Cerebellar cortex (tissue), 1 donor: ENCODE measurements at regions not wholly inside any gene's neighbourhood (a gene's known extent, or its start where the extent isn't known, plus 50 kb on each side); places are given as distances from the start of the nearest gene placed in this dataset.

Source experiments
- DNase-seq: peaks from one replicate; pipeline ENCODE4 v3.0.0-alpha.2; 2015; ENCODE audit warnings: low spot score

DNA sequence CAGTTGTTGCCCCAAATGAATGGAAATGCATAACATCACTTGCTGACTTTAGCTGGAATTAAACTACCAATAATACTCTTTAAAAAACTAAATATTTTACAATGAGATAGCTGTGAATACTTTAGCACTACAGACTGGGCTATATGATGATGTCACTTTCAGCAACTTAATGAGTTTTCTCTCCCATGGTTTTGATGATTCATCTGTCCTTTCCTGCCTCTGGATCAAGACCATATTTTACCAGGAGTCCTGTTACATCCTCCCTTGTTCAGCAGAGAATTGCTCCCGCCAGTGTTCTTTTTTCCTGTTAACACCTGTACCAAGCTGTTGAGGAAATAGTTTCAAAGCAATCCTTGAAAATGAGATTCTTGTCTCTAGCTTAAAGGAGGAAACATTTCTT lies 543.0 kb downstream of the SPRY1 start:
- DNase-seq: no peak

DNA sequence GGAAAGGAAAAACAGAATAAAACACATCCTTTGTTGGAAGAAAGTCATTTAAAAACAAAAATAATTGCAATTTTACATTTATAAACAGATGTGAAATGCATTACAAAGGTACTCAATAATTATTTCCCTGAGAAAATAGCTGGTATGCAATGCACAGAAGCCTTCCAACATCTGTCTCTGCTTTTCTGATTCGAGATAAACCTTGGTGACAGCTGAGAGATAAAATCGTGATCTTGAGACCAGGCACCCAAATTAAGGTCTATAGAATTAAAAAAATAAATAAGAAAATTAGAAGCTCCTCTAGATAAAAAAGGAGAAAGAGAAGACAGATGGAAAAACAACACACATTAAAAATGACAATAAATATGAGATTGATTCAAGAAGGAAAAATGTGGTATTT lies 544.0 kb downstream of the SPRY1 start:
- DNase-seq: no peak

DNA sequence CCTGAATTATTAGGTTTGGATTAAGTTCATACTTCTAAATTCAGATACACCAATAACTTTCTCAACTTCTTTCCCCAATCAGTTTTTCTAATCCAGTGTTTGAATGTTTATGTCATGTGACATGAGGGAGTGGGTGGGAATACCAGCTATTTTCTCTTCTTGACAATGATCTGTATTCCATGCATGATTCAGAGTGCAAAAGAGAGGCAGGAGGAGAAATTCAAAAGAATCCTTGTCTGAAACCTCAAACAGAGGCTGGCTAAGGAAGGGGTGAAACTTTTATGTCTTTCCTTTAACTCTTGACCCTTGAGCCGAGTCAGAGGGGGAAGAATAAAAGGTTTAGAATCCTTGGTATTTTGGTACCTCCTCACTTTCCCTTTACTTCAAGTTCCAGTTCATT lies 544.7 kb downstream of the SPRY1 start:
- no peak for DNase-seq

- DNase-seq: no peak
Observed at GRCh38 chr4:123943976-123944375, 547.4 kb downstream of the SPRY1 start.

DNA sequence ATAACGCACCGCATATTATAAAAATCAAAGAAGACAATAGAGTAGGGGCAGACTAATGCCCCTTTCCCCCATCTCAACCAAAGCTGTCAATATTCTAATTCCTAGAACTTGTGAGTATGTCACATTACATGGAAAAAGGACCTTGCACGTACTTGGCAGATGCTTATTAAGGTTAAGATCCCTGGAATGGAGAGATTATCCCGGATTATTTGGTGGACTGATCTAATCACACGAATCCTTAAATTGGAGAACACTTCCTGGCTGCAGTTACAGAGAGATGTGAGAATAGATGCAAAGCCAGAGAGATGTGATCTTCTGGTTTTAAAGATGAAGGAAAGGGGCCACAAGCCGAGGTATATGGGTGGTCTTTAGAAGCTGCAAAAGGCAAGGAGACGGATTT lies 548.7 kb downstream of the SPRY1 start:
- DNase-seq: no peak

- peak; percentile 19 for DNase-seq
Observed at GRCh38 chr4:123950530-123950929, 553.9 kb downstream of the SPRY1 start.

DNA sequence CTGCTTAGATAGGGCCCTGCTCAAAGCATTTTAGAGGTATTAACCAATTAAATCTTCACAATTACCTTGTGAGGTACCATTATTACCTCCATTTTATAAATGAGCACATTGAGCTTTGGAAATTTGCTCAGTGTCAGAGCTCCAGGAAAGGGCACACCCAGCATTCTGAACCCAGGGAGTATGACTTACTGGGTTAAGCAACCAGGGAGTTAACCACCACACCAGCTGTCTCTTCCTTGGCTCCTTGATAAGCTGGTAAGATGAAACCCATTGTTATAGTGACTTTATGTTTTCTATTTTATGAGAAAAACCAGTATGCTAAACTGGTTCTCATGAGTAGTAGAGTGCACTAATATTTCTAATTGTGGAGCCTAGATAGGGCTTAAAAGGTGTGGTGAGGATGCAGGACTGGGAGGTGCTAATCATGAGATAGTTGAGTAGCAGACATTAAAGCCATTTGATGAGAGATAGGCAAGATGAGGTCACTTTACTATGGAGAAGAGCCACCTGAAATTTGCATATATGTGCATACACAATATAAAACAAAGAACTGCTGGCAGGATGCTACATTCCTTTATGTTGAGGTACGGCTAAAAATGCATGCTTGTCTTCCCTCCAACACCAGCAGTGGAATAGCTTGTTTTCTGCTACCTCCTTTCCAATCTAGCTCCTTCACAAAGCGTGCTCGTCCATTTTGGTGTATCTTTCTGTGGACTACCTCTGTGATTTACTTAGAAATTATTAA lies 556.1 kb downstream of the SPRY1 start:
- DNase-seq: no peak

GRCh38 chr4:123953566-123953965 lies 557.0 kb downstream of the SPRY1 start:
- DNase-seq: no peak

- DNase-seq: no peak
Observed at GRCh38 chr4:123954220-123954619, 557.6 kb downstream of the SPRY1 start.

GRCh38 chr4:123955167-123955800 lies 558.7 kb downstream of the SPRY1 start:
- no peak for DNase-seq

DNA sequence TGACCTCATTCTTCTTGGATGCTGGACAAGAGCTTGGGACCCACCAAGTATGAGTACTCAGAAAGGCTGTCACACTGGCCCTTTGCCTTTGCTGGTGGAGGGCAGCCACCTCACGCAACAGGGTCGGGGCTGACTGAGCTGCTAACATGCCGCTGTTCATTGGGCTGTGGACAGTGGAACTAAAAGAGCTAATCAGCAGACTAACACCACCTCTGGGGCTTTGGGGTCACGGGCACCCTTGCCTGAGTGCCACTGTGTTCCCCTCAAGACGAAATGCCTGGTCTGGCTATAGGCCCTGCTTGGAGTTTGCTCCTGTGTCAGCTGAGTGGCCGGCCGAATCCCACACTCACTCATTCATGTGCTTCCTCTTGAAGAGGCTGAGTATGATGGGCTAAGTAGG lies 559.6 kb downstream of the SPRY1 start:
- DNase-seq: no peak

GRCh38 chr4:123966990-123967769 lies 570.6 kb downstream of the SPRY1 start:
- DNase-seq: no peak

DNA sequence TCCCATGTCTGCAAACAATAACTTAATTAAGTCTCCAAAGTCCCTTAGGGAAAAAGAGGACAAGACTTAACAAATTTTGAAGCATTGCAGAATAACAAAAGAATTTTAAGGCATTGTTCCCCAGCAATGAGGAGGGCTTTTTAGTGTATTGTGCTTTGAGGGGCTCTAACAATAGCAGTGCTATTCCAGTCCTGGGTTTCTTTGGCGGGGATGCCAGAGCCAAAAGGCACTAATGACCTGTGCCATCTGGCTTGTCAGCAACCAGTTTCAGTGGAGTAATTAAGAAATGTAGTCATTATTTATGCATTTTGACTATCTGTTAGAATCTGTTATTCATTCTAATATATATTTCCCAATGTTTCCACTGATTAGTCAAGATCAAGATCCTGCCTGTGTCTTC lies 575.4 kb downstream of the SPRY1 start:
- DNase-seq: no peak

GRCh38 chr4:123974386-123975149 lies 578.0 kb downstream of the SPRY1 start:
- DNase-seq: no peak

DNA sequence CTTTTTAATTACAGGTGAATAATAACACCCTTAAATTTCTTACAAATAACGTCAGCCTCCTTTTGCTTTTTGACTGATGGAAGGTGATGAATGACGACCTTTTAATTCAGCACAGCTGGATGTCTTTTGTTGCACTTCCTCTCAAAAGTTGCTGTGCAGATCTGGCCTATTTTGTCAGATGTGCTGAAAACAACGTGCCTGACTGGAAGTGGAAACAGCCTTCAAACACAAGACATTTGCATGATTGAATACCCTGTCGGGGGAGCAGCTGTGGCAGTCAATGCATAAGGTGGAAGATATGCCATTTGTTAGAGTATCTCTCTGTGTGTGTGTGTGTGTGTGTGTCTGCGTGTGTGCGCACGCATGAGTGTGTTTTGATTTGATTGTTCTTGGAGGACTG lies 579.7 kb downstream of the SPRY1 start:
- no peak for DNase-seq

GRCh38 chr4:123976819-123977218 lies 580.2 kb downstream of the SPRY1 start:
- no peak for DNase-seq

DNA sequence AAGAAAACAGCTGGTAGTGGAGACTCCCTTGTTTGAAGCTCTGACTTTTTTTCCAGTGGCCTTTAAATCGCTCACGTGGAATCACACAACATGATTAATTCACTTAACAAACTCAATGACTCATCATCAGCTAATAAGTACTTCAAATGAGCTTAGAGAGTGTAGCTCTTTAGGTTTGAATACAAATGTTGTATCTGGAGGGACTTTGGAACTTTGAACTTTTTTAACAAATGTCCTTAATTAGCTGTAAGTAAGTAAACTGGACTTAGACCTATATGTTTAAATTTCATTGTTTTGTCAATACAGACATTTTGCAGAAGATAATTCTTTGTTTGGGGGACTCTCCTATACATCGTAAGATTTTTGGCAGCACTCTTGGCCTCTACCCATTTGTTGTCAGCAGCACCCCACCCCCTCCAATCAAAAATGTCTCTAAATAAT lies 581.1 kb downstream of the SPRY1 start:
- no peak for DNase-seq

DNA sequence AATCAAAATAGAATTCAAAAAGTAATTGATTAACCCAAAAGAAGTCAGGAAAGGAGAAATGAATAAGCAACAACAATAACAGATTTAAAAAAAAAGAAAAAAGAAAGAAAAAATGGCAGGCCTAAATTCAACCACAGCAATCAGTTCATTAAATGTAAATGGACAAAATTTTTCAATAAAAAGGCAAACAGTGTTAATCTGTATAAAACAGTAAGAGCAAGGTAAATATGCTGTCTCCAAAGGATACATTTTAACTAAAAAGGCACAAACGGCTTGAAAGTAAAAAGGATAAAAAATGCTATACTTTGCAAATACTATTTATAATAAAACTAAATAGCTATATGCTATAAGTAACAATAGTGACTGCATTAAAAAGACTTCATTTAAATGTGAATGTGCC lies 582.0 kb downstream of the SPRY1 start:
- DNase-seq: no peak

DNA sequence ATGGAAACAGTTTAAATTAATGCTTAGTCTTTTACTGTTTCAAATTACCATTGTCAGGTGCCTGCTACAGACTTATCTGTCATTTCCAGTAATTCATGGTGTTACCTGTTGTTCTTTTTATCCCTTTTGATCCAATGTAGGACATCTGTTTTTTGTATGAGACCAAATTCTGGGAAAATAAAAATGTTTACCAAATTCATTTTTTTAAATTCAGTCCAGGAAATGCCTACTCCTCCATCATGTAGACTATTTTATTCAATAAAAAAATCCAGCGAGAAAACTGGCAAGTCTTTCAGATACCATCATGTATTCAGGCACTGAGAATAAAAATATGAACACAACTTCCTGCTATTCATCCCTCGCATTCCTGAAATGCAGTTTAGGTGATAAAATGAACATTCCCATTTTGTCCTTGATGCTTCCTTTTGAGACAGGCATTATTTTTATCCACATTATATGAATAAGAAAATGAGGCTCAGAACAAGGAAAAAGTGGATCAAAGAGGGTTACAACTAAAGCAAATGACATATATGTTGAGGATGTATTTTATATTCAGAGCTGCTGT lies 584.2 kb downstream of the SPRY1 start:
- no peak for DNase-seq

- no peak for DNase-seq
Observed at GRCh38 chr4:123984886-123985285, 588.3 kb downstream of the SPRY1 start.

DNA sequence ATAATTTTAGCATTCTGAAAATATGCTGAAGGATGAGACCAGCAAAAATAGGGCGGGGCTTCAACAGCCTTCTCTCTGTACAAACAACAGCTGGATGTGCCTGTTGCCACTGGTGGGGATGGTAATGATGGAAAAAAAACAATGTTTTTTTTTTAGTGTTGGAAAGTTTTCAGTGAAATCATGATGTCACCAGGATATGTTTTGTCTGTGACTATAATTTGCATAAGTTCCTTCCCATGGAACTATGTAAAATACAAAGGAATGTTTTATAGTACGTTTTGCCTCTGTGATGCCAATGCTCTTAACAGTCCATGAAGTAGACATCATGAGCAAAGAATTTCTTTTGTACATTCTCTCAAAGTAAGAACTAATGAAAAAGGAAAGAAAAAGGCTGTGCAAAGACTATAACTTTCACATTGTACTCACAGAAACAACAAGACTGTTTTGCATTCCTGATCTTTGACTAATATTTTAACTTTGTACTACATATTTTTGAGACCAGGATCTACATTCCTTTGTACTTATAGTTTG lies 589.7 kb downstream of the SPRY1 start:
- no peak for DNase-seq

GRCh38 chr4:123987408-123987807 lies 590.8 kb downstream of the SPRY1 start:
- DNase-seq: no peak
